RPMI8226 (cell line): ENCODE measurements at regions not wholly inside any gene's neighbourhood (a gene's known extent, or its start where the extent isn't known, plus 50 kb on each side); places are given as distances from the start of the nearest gene placed in this dataset.
"Not testable (repeated sequence)": the region's sequence is repeated elsewhere in the genome, so short reads cannot be mapped to it uniquely, and the experiment has no call there.

Experiments used
- DNase-seq: peaks from one replicate; pipeline ENCODE4 v3.0.0-alpha.2; 2015

GRCh38 chr21:14008006-14008405 is 202.7 kb downstream of the LIPI start:
- not testable (repeated sequence) for DNase-seq

- not testable (repeated sequence) for DNase-seq
Observed at GRCh38 chr21:14006144-14006543, 204.6 kb downstream of the LIPI start.

- DNase-seq = not testable (repeated sequence)
Observed at GRCh38 chr21:13986996-13987958, 223.5 kb downstream of the LIPI start.

- DNase-seq = not testable (repeated sequence)
Observed at GRCh38 chr21:13985865-13986863, 224.6 kb downstream of the LIPI start.

GRCh38 chr21:13985137-13985864 is 225.5 kb downstream of the LIPI start:
- DNase-seq = not testable (repeated sequence)

- DNase-seq = not testable (repeated sequence)
Observed at GRCh38 chr21:13984728-13985127, 226.0 kb downstream of the LIPI start.

GRCh38 chr21:13981176-13982087 is 229.3 kb downstream of the LIPI start:
- DNase-seq = not testable (repeated sequence)

GRCh38 chr21:13980115-13980662 is 230.6 kb downstream of the LIPI start:
- DNase-seq = peak; percentile 79

GRCh38 chr21:13979608-13980007 is 231.1 kb downstream of the LIPI start:
- DNase-seq = peak; percentile 4

GRCh38 chr21:13974582-13974981 is 236.2 kb downstream of the LIPI start:
- DNase-seq = not testable (repeated sequence)

- not testable (repeated sequence) for DNase-seq
Observed at GRCh38 chr21:13969853-13970252, 240.9 kb downstream of the LIPI start.

GRCh38 chr21:13969002-13969401 is 241.8 kb downstream of the LIPI start:
- DNase-seq = not testable (repeated sequence)

GRCh38 chr21:13963259-13963658 is 247.5 kb downstream of the LIPI start:
- not testable (repeated sequence) for DNase-seq

- DNase-seq = no peak
Observed at GRCh38 chr21:13937236-13937635, 273.5 kb downstream of the LIPI start.

- not testable (repeated sequence) for DNase-seq
Observed at GRCh38 chr21:13936033-13936937, 274.5 kb downstream of the LIPI start.

- DNase-seq = not testable (repeated sequence)
Observed at GRCh38 chr21:13935396-13936032, 275.2 kb downstream of the LIPI start.

- DNase-seq = not testable (repeated sequence)
Observed at GRCh38 chr21:13934887-13935342, 275.8 kb downstream of the LIPI start.

- not testable (repeated sequence) for DNase-seq
Observed at GRCh38 chr21:13923175-13923574, 287.6 kb downstream of the LIPI start.

- DNase-seq = not testable (repeated sequence)
Observed at GRCh38 chr21:13921455-13921854, 289.3 kb downstream of the LIPI start.
